Heart left ventricle (tissue), 16 donors: ENCODE measurements at regions not wholly inside any gene's neighbourhood (a gene's known extent, or its start where the extent isn't known, plus 50 kb on each side); places are given as distances from the start of the nearest gene placed in this dataset.
"Not testable (repeated sequence)": the region's sequence is repeated elsewhere in the genome, so short reads cannot be mapped to it uniquely, and the experiment has no call there.

ENCODE experiments used
- ATAC-seq, 4 donors: fragments of 200-7000 bp; cut with Tn5 transposase; one replicate each; pipeline ENCODE4 v1.9.1; 2020 to 2022; ENCODE audit warnings: moderate library complexity in 4 of 4, mild to moderate bottlenecking in 3 of 4, moderate number of reproducible peaks in 1 of 4
- DNase-seq, 5 donors: peaks; one replicate each; pipeline ENCODE4 v3.0.0-alpha.2; 2020
- H3K27ac ChIP-seq, 12 donors: fragments of 200-600 bp; sonication (generic) in 4 of 12; one replicate each; pipeline versions ENCODE4 v1.5.0 to v1.8.0; 2016 to 2022; ENCODE audit warnings: mild to moderate bottlenecking in 2 of 12
- H3K27me3 ChIP-seq, 9 donors: fragments of 200-600 bp; sonication (generic) in 2 of 9; one replicate each; pipeline versions ENCODE4 v1.5.1 to v1.8.0; 2016 to 2022; ENCODE audit warnings: mild to moderate bottlenecking in 3 of 9
- H3K36me3 ChIP-seq, 9 donors: fragments of 200-600 bp; sonication (generic) in 2 of 9; one replicate each; pipeline versions ENCODE4 v1.5.0 to v1.8.0; 2018 to 2022; ENCODE audit warnings: mild to moderate bottlenecking in 2 of 9
- H3K4me1 ChIP-seq, 12 donors: fragments of 200-600 bp; sonication (generic) in 4 of 12; one replicate each; pipeline versions ENCODE4 v1.5.0 to v1.8.0; 2016 to 2022; ENCODE audit warnings: mild to moderate bottlenecking in 3 of 12
- H3K4me3 ChIP-seq, 12 donors: fragments of 200-600 bp; sonication (generic) in 4 of 12; one replicate each; pipeline versions ENCODE4 v1.5.0 to v1.8.0; 2017 to 2022; ENCODE audit warnings: mild to moderate bottlenecking in 9 of 12, moderate library complexity in 4 of 12
- H3K9me3 ChIP-seq, 12 donors: fragments of 200-600 bp; sonication (generic) in 4 of 12; one replicate each; pipeline versions ENCODE4 v1.5.0 to v1.8.0; 2016 to 2022; ENCODE audit warnings: mild to moderate bottlenecking in 1 of 12
- POLR2A ChIP-seq, 2 donors: fragments of 450-650 bp; IDR thresholded peaks; one replicate each; pipeline ENCODE4 v1.6.1; 2017; ENCODE audit warnings: antibody characterized with exemption in 2 of 2, mild to moderate bottlenecking in 2 of 2, moderate library complexity in 2 of 2
- WGBS, 4 donors: extraction: QIAGEN DNeasy Blood & Tissue Kit in 2 of 4; methylation state at CpG; one replicate each; pipeline versions ENCODE4 v1.1.5 to v1.1.7; 2013 to 2018; 5-methylcytosine and 5-hydroxymethylcytosine counted together
- intact Hi-C, 10 donors: fragments of 100-400 bp; cut with DNase I; formaldehyde crosslinking; loops; one replicate each; pipeline versions ENCODE4 v1.11.1 to v1.14.2; 2022
- TF ChIP-seq, protein P1 (sequence below), 12 donors: fragments of 200-600 bp; sonication (generic) in 4 of 12; IDR thresholded peaks; one replicate each; pipeline versions ENCODE4 v1.5.0 to v1.8.0; 2018 to 2022; ENCODE audit warnings: antibody characterized with exemption in 12 of 12, mild to moderate bottlenecking in 5 of 12
- donor health status: ischemic (EF 13 %, LVEDD 7.1; RV severe dilation, severe dysfunction).
- donor health status: healthy with polysubstance abuse.
- donor health status: DM: no; HTN: yes; CAD: no.
- donor health status: DM: no; HTN: no; CAD: no.
- donor health status: ischemic (EF 25% LVEDD 6.9; RV normal size, moderate dysfunction).
- donor health status: ischemic (EF 25% LVEDD 5.7; RV mildly dilated, moderate dysfunction).
- donor health status: healthy.
- donor health status: DM: yes; HTN: yes; CAD: no.
- donor health status: ischemic (EF 35%, LVEDD 5.7; RV mildly dilated, moderate dysfunction).
- donor health status: nonischemic (EF 11% LVEDD 7.7; RV severe dilation, severe dysfunction).
- donor health status: DM: yes; HTN: yes; CAD: no.
- donor health status: PGD.
- donor health status: ischemic (EF 29% LVEDD 5.4; RV normal size, mild dysfunction).
- donor health status: nonischemic (EF 23%, LVEDD 6.1; RV moderate dilation, normal function).

- Histone ChIP-seq H3K27me3 (no peaks in the 10 kb centered on the region), H3K27ac (peak overlapping the region in 1 of 12 donors; percentile 5), H3K4me3 (no peak overlapping the region), H3K36me3 (no peaks in the 10 kb centered on the region), H3K9me3 (no peaks in the 10 kb centered on the region), H3K4me1 (peaks cover 0 to 10% (median 0%) of the 10 kb centered on the region in 12 donors)
- ATAC-seq (peak in 2 of 4 donors; percentile 53 to 65), DNase-seq (no peak)
- 33 to 53% (median 52%) methylated on average over 2 of the region's 2 CpGs for WGBS, 4 donors
- no peak for TF ChIP-seq POLR2A (IDR thresholded peaks at IDR 0.05)
- TF ChIP-seq, protein P1, sequence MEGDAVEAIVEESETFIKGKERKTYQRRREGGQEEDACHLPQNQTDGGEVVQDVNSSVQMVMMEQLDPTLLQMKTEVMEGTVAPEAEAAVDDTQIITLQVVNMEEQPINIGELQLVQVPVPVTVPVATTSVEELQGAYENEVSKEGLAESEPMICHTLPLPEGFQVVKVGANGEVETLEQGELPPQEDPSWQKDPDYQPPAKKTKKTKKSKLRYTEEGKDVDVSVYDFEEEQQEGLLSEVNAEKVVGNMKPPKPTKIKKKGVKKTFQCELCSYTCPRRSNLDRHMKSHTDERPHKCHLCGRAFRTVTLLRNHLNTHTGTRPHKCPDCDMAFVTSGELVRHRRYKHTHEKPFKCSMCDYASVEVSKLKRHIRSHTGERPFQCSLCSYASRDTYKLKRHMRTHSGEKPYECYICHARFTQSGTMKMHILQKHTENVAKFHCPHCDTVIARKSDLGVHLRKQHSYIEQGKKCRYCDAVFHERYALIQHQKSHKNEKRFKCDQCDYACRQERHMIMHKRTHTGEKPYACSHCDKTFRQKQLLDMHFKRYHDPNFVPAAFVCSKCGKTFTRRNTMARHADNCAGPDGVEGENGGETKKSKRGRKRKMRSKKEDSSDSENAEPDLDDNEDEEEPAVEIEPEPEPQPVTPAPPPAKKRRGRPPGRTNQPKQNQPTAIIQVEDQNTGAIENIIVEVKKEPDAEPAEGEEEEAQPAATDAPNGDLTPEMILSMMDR (IDR thresholded peaks at IDR 0.05): no peak
- intact Hi-C loops: loop anchor here in 1 of 10 donors (5.0 kb wide), 1 partner anchor 45 kb away; no protein-coding TSS in a partner anchor
Measured at GRCh38 chr9:75687359-75687953, 203.0 kb upstream of the PCSK5 start.

GRCh38 chr9:75690551-75690950, 199.9 kb upstream of the PCSK5 start:
- not testable (repeated sequence) for H3K27me3 ChIP-seq, DNase-seq, H3K36me3 ChIP-seq, H3K27ac ChIP-seq, ATAC-seq, H3K9me3 ChIP-seq, H3K4me3 ChIP-seq
- peaks cover 0 to 10% (median 0%) of the 10 kb centered on the region in 12 donors for H3K4me1 ChIP-seq
- intact Hi-C loops: loop anchor here in 1 of 10 donors (10.0 kb wide), 1 partner anchor 144 kb away; no protein-coding TSS in a partner anchor

- no peaks in the 10 kb centered on the region for H3K9me3 ChIP-seq
- ATAC-seq (no peak), DNase-seq (no peak)
- H3K36me3 ChIP-seq: no peaks in the 10 kb centered on the region
- H3K27ac ChIP-seq: no peak overlapping the region
- H3K4me1 ChIP-seq: peaks cover 0 to 10% (median 0%) of the 10 kb centered on the region in 12 donors
- intact Hi-C loops: loop anchor here in 1 of 10 donors (10.0 kb wide), 1 partner anchor 143 kb away; no protein-coding TSS in a partner anchor
- 92 to 98% (median 93%) methylated on average over 1 of the region's 1 CpG for WGBS, 4 donors
- no peak overlapping the region for H3K4me3 ChIP-seq
- TF ChIP-seq, protein P1 (IDR thresholded peaks at IDR 0.05): no peak
- TF ChIP-seq POLR2A (IDR thresholded peaks at IDR 0.05): no peak
- H3K27me3 ChIP-seq: no peaks in the 10 kb centered on the region
Measured at GRCh38 chr9:75691408-75691807, 199.1 kb upstream of the PCSK5 start.

- TF ChIP-seq POLR2A (IDR thresholded peaks at IDR 0.05): no peak
- WGBS, 4 donors: 52 to 89% (median 77%) methylated on average over 3 of the region's 3 CpGs
- Histone ChIP-seq H3K36me3 (no peaks in the 10 kb centered on the region), H3K27ac (no peak overlapping the region), H3K4me3 (no peak overlapping the region), H3K27me3 (no peaks in the 10 kb centered on the region), H3K4me1 (peaks cover 0 to 10% (median 0%) of the 10 kb centered on the region in 12 donors), H3K9me3 (no peaks in the 10 kb centered on the region)
- ATAC-seq (no peak), DNase-seq (no peak)
- intact Hi-C loops: loop anchor here in 1 of 10 donors (10.0 kb wide), 1 partner anchor 142 kb away; no protein-coding TSS in a partner anchor
Measured at GRCh38 chr9:75692309-75692708, 198.2 kb upstream of the PCSK5 start.

GRCh38 chr9:75695921-75696320, 194.6 kb upstream of the PCSK5 start:
- no peak for TF ChIP-seq POLR2A (IDR thresholded peaks at IDR 0.05)
- TF ChIP-seq, protein P1 (IDR thresholded peaks at IDR 0.05): no peak
- peaks cover 0 to 10% (median 4%) of the 10 kb centered on the region in 12 donors for H3K4me1 ChIP-seq
- no peaks in the 10 kb centered on the region for H3K9me3 ChIP-seq
- no peak overlapping the region for H3K27ac ChIP-seq
- H3K4me3 ChIP-seq: no peak overlapping the region
- 0 to 2% (median 1%) methylated on average over 1 of the region's 1 CpG for WGBS, 4 donors
- no peaks in the 10 kb centered on the region for H3K36me3 ChIP-seq
- ATAC-seq: no peak
- intact Hi-C loops: loop anchor here in 2 of 10 donors (5.0 to 10.0 kb wide), 2 partner anchors 49 to 139 kb away; no protein-coding TSS in a partner anchor
- no peak for DNase-seq
- no peaks in the 10 kb centered on the region for H3K27me3 ChIP-seq
